Islet of Langerhans (tissue), 1 donor: ENCODE measurements at regions not wholly inside any gene's neighbourhood (a gene's known extent, or its start where the extent isn't known, plus 50 kb on each side); places are given as distances from the start of the nearest gene placed in this dataset.
"Not testable (repeated sequence)": the region's sequence is repeated elsewhere in the genome, so short reads cannot be mapped to it uniquely, and the experiment has no call there.

ENCODE experiments used
- FAIRE-seq: peaks from one replicate; lab custom pipeline; 2011; peaks lifted over from hg19 to GRCh38; lab: Jason Lieb, UNC

GRCh38 chr16:63789603-63790002, 1332.3 kb downstream of the CDH11 start:
- no peak for FAIRE-seq

- no peak for FAIRE-seq
These were observed 1334.8 kb downstream of the CDH11 start for GRCh38 chr16:63787014-63787413.

GRCh38 chr16:63785170-63785569, 1336.7 kb downstream of the CDH11 start:
- FAIRE-seq: no peak

GRCh38 chr16:63776437-63776836, 1345.4 kb downstream of the CDH11 start:
- FAIRE-seq: no peak

GRCh38 chr16:63776034-63776433, 1345.8 kb downstream of the CDH11 start:
- FAIRE-seq: no peak

GRCh38 chr16:63774302-63774701, 1347.6 kb downstream of the CDH11 start:
- no peak for FAIRE-seq

- no peak for FAIRE-seq
These were observed 1352.7 kb downstream of the CDH11 start for GRCh38 chr16:63769211-63769610.

GRCh38 chr16:63760246-63760645, 1361.6 kb downstream of the CDH11 start:
- not testable (repeated sequence) for FAIRE-seq

- no peak for FAIRE-seq
These were observed 1369.5 kb downstream of the CDH11 start for GRCh38 chr16:63752347-63752746.

GRCh38 chr16:63749276-63749675, 1372.6 kb downstream of the CDH11 start:
- FAIRE-seq: no peak

- FAIRE-seq: no peak
These were observed 1376.4 kb downstream of the CDH11 start for GRCh38 chr16:63745456-63745855.

- FAIRE-seq: no peak
These were observed 1377.6 kb downstream of the CDH11 start for GRCh38 chr16:63744077-63744874.

- FAIRE-seq: no peak
These were observed 1379.7 kb downstream of the CDH11 start for GRCh38 chr16:63742150-63742549.

GRCh38 chr16:63737633-63738032, 1384.2 kb downstream of the CDH11 start:
- FAIRE-seq: no peak

- FAIRE-seq: no peak
These were observed 1386.4 kb downstream of the CDH11 start for GRCh38 chr16:63735456-63735855.

- no peak for FAIRE-seq
These were observed 1401.0 kb downstream of the CDH11 start for GRCh38 chr16:63720848-63721247.

- FAIRE-seq: no peak
These were observed 1401.9 kb downstream of the CDH11 start for GRCh38 chr16:63719926-63720325.

- no peak for FAIRE-seq
These were observed 1404.1 kb downstream of the CDH11 start for GRCh38 chr16:63717806-63718205.

- FAIRE-seq: no peak
These were observed 1407.0 kb downstream of the CDH11 start for GRCh38 chr16:63714876-63715275.

- FAIRE-seq: no peak
These were observed 1409.1 kb downstream of the CDH11 start for GRCh38 chr16:63712725-63713124.

GRCh38 chr16:63703612-63704011, 1418.3 kb downstream of the CDH11 start:
- no peak for FAIRE-seq

GRCh38 chr16:63702981-63703590, 1418.8 kb downstream of the CDH11 start:
- no peak for FAIRE-seq

GRCh38 chr16:63697736-63698135, 1424.1 kb downstream of the CDH11 start:
- FAIRE-seq: no peak

GRCh38 chr16:63695347-63695746, 1426.5 kb downstream of the CDH11 start:
- no peak for FAIRE-seq
